Trophoblast cell (in vitro differentiated cells and primary cell): ENCODE measurements at regions not wholly inside any gene's neighbourhood (a gene's known extent, or its start where the extent isn't known, plus 50 kb on each side); places are given as distances from the start of the nearest gene placed in this dataset.
A peak's percentile ranks its signal among the peaks of the same experiment; 100 is the strongest.

Experiments
- DNase-seq, 2 donors: peaks; one replicate each; pipeline ENCODE4 v3.0.0-alpha.2; 2016
- H2AFZ ChIP-seq: 2 replicates; pipeline ENCODE4 v1.6.1; 2013; ENCODE audit warnings: low read length, moderate library complexity, mild to moderate bottlenecking; ENCODE audit not compliant: insufficient read depth, poor library complexity
- H2AK5ac ChIP-seq: 2 replicates; pipeline ENCODE4 v1.6.1; 2013; ENCODE audit warnings: mild to moderate bottlenecking, low read length
- H2BK120ac ChIP-seq: 2 replicates; pipeline ENCODE4 v1.6.1; 2013; ENCODE audit warnings: low read length, mild to moderate bottlenecking, moderate library complexity; ENCODE audit not compliant: insufficient read depth, poor library complexity
- H2BK12ac ChIP-seq: 2 replicates; pipeline ENCODE4 v1.6.1; 2013; ENCODE audit warnings: mild to moderate bottlenecking, low read length, moderate library complexity
- H2BK5ac ChIP-seq: 2 replicates; pipeline ENCODE4 v1.6.1; 2013; ENCODE audit warnings: low read length, low read depth, moderate library complexity, mild to moderate bottlenecking; ENCODE audit not compliant: poor library complexity
- H3K14ac ChIP-seq: 2 replicates; pipeline ENCODE4 v1.6.1; 2013; ENCODE audit warnings: mild to moderate bottlenecking, low read length
- H3K18ac ChIP-seq: 2 replicates; pipeline ENCODE4 v1.6.1; 2013; ENCODE audit warnings: mild to moderate bottlenecking, low read length
- H3K23ac ChIP-seq: 2 replicates; pipeline ENCODE4 v1.6.1; 2013; ENCODE audit warnings: low read length
- H3K27ac ChIP-seq: 2 replicates; pipeline ENCODE4 v1.5.1; 2013; ENCODE audit warnings: low read depth, mild to moderate bottlenecking, inconsistent platforms, low read length, moderate library complexity
- H3K27me3 ChIP-seq: 2 replicates; pipeline ENCODE4 v1.6.1; 2013; ENCODE audit warnings: inconsistent platforms, mild to moderate bottlenecking, low read length, moderate library complexity; ENCODE audit not compliant: insufficient read depth
- H3K36me3 ChIP-seq, 2 experiments: 1 replicate in 1 of 2; 2 replicates in 1 of 2; pipeline ENCODE4 v1.6.1; 2013; ENCODE audit warnings: low read length in 2 of 2, mild to moderate bottlenecking in 2 of 2, moderate library complexity in 1 of 2; ENCODE audit not compliant: insufficient read depth in 2 of 2, control insufficient read depth in 1 of 2
- H3K4ac ChIP-seq: 2 replicates; pipeline ENCODE4 v1.6.1; 2013; ENCODE audit warnings: low read depth, mild to moderate bottlenecking, low read length, moderate library complexity
- H3K4me1 ChIP-seq, 2 experiments: 1 replicate in 1 of 2; 2 replicates in 1 of 2; pipeline ENCODE4 v1.6.1; 2013; ENCODE audit warnings: low read length in 2 of 2, mild to moderate bottlenecking in 2 of 2, moderate library complexity in 1 of 2; ENCODE audit not compliant: insufficient read depth in 2 of 2, control insufficient read depth in 1 of 2
- H3K4me2 ChIP-seq: 2 replicates; pipeline ENCODE4 v1.6.1; 2013; ENCODE audit warnings: inconsistent platforms, mild to moderate bottlenecking, low read length, moderate library complexity
- H3K4me3 ChIP-seq: 2 replicates; pipeline ENCODE4 v1.5.1; 2013; ENCODE audit warnings: mild to moderate bottlenecking, low read depth, low read length, inconsistent platforms
- H3K79me1 ChIP-seq: one replicate; pipeline ENCODE4 v1.6.1; 2013; ENCODE audit warnings: low read length
- H3K79me2 ChIP-seq: 2 replicates; pipeline ENCODE4 v1.6.1; 2013; ENCODE audit warnings: low read length, mild to moderate bottlenecking; ENCODE audit not compliant: control insufficient read depth, insufficient read depth, poor library complexity
- H3K9ac ChIP-seq: 2 replicates; pipeline ENCODE4 v1.6.1; 2013; ENCODE audit warnings: mild to moderate bottlenecking, low read length
- H3K9me3 ChIP-seq: 2 replicates; pipeline ENCODE4 v1.6.1; 2013; ENCODE audit warnings: low read depth, mild to moderate bottlenecking, control low read depth, inconsistent platforms, low read length; ENCODE audit not compliant: insufficient read depth
- H4K12ac ChIP-seq: 2 replicates; pipeline ENCODE4 v1.6.1; 2013; ENCODE audit warnings: low read depth, mild to moderate bottlenecking, low read length, moderate library complexity
- H4K8ac ChIP-seq: 2 replicates; pipeline ENCODE4 v1.6.1; 2013; ENCODE audit warnings: low read depth, mild to moderate bottlenecking, low read length, moderate library complexity
- H4K91ac ChIP-seq: one replicate; pipeline ENCODE4 v1.6.1; 2013; ENCODE audit warnings: low read depth, mild to moderate bottlenecking, low read length, moderate library complexity
- WGBS: extraction: QIAGEN DNeasy Blood & Tissue Kit; methylation state at CpG from one replicate; pipeline ENCODE4 v1.1.7; 2013; ENCODE audit warnings: missing lambda C conversion rate; ENCODE audit not compliant: insufficient read length, insufficient coverage; ENCODE audit errors: extremely low coverage; 5-methylcytosine and 5-hydroxymethylcytosine counted together

DNA sequence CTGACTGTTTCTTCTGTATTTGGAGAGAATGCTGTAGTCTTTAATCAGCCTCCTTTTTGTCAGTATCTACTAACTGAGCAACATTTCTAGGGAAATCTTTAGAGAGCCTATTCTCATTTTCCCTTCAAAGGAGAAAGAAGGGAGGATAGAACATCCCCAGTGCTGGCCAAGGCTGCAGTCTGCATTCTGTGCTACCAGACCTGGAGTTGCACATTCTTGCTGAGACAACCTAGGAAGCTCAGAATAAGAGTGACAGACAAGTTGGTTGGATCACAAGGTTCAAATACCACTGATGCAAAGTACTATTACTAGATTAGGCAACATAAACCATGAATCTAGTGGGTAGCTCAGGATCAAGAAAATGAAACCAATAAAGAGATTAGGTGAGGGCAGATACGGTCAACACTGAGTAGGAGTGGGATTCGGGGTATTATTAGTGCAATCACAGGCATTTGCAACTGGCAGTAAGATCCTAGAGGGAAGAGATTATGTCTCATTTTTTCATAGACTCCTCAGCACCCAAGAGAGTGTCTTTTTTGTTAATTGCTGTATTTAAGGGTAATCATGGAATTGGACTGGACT is 213.5 kb upstream of the FAM83B start:
- Histone ChIP-seq H4K8ac (no peak overlapping the region), H3K36me3 (no peaks in the 10 kb centered on the region), H3K4ac (no peak overlapping the region), H3K27me3 (no peaks in the 10 kb centered on the region), H2BK12ac (no peak overlapping the region), H3K79me2 (no peaks in the 10 kb centered on the region), H3K4me1 (no peaks in the 10 kb centered on the region), H3K27ac (no peak overlapping the region), H4K91ac (no peak overlapping the region), H3K4me2 (no peak overlapping the region), H4K12ac (no peak overlapping the region), H3K4me3 (no peak overlapping the region), H3K23ac (no peak overlapping the region), H2AFZ (no peak overlapping the region), H2AK5ac (no peak overlapping the region), H3K79me1 (no peaks in the 10 kb centered on the region), H3K14ac (no peak overlapping the region), H3K9me3 (no peaks in the 10 kb centered on the region), H2BK5ac (no peak overlapping the region), H3K9ac (no peak overlapping the region), H2BK120ac (no peak overlapping the region), H3K18ac (no peak overlapping the region)
- no peak for DNase-seq
- WGBS, result no CpG with 5 or more reads among the region's 2 CpGs

DNA sequence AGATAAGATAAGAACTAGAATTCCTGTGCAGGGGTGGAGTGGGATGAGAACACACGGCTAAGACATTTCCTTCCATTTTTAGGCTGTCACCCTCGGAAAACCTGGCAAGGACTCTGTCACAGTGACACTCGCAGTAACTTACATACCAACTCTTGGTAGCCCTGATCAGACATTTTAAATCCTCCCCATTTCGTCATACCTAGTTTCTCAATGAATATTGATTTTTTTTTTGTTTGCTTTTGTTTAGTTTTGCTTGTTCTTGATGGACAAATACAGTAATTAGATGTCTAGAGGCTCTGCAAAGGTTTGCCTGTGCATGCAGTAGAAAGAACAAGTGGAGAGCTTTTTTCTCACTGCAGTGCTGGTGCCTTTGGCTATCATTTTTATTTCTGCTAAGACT is 213.0 kb upstream of the FAM83B start:
- H3K4me3 ChIP-seq, result no peak overlapping the region

DNA sequence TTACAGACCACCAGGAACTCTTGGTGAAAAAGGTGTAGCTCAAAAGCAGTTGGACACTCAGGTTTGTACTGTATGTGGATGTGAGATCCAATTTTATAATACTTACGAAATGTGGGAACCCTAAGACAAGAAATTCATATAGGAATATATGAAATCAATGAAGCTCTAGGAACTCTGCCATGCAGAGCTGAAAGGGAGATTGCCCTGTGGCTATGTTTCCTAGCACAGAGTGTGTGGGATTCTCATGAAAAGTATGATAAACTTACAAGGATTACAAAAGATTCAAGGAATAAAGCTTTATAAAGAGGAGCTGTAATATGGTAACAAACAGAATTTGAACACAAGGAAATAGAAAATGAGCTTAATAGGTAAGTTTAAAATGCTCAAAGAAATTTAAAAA is 205.7 kb upstream of the FAM83B start:
- no peaks in the 10 kb centered on the region for H3K9me3 ChIP-seq
- no peak overlapping the region for H2AFZ ChIP-seq
- H3K4me1 ChIP-seq, result no peaks in the 10 kb centered on the region
- H3K27ac ChIP-seq, result no peak overlapping the region
- no peak overlapping the region for H4K12ac ChIP-seq
- no peak overlapping the region for H4K91ac ChIP-seq
- no peak overlapping the region for H4K8ac ChIP-seq
- WGBS, result no CpG with 5 or more reads among the region's 1 CpG
- H3K23ac ChIP-seq, result no peak overlapping the region
- no peak overlapping the region for H2AK5ac ChIP-seq
- H3K79me2 ChIP-seq, result no peaks in the 10 kb centered on the region
- no peak overlapping the region for H3K14ac ChIP-seq
- H3K27me3 ChIP-seq, result no peaks in the 10 kb centered on the region
- no peaks in the 10 kb centered on the region for H3K79me1 ChIP-seq
- H3K4ac ChIP-seq, result no peak overlapping the region
- H3K18ac ChIP-seq, result no peak overlapping the region
- no peak overlapping the region for H2BK120ac ChIP-seq
- H2BK5ac ChIP-seq, result no peak overlapping the region
- H3K4me2 ChIP-seq, result no peak overlapping the region
- DNase-seq, result peak in 1 of 2 donors; percentile 8
- H3K36me3 ChIP-seq, result no peaks in the 10 kb centered on the region
- no peak overlapping the region for H3K9ac ChIP-seq
- no peak overlapping the region for H2BK12ac ChIP-seq
- no peak overlapping the region for H3K4me3 ChIP-seq

More for the DNA sequence above, 213.0 kb upstream of the FAM83B start:
- Histone ChIP-seq H3K14ac (no peak overlapping the region), H3K27ac (no peak overlapping the region), H2BK12ac (no peak overlapping the region), H3K79me2 (no peaks in the 10 kb centered on the region), H2BK5ac (no peak overlapping the region), H4K91ac (no peak overlapping the region), H3K23ac (no peak overlapping the region), H2AFZ (no peak overlapping the region), H3K4me1 (no peaks in the 10 kb centered on the region), H3K9ac (no peak overlapping the region), H3K4ac (no peak overlapping the region), H4K8ac (no peak overlapping the region), H3K9me3 (no peaks in the 10 kb centered on the region), H3K27me3 (no peaks in the 10 kb centered on the region), H2BK120ac (no peak overlapping the region), H4K12ac (no peak overlapping the region), H3K18ac (no peak overlapping the region), H2AK5ac (no peak overlapping the region), H3K4me2 (no peak overlapping the region), H3K36me3 (no peaks in the 10 kb centered on the region), H3K79me1 (no peaks in the 10 kb centered on the region)
- no peak for DNase-seq
- WGBS, result no CpG with 5 or more reads among the region's 4 CpGs

DNA sequence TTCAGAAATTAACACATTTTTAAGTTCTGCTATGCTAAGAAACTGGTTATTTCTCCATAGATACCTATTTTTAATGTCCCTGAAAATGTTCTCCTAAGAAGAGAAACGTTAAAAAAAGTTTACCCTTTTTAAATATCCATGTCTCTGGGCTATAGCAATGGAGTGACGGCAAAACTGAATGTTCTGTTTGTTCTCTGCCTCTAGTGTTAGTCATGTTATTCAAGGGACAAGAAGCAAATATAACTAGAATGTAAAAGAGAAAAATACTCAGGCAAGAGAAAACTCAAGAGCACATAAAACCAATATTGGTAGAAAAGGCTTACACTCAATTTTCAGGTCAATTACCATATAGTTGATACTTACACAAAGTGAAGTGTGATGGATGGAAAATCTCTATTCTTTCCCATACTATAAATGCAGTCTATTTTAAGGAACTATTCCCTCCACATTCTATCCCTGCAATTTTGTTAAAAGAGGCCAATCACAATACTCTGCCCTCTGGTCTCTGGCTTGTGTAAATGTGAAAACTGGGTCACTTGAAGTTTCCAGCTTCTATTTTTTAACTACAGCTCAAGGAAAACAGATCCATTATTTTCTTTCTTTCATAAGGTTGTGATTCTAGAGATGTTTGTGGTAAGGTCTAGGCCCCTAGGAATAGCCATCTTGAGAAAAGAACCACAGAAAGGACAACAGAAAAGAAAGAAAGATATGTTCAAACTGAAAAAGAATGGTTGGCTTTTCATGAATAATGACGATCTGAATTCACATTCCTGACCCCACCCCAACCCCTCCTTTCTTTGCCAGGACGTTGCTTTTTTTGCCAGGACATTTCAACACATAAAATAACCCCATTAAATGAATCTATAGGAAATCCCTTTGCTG is 200.3 kb upstream of the FAM83B start:
- no peak overlapping the region for H3K18ac ChIP-seq
- no peaks in the 10 kb centered on the region for H3K79me1 ChIP-seq

More for the DNA sequence above, 200.3 kb upstream of the FAM83B start:
- H3K9ac ChIP-seq, result no peak overlapping the region
- H3K9me3 ChIP-seq, result no peaks in the 10 kb centered on the region
- no peak overlapping the region for H2AK5ac ChIP-seq
- H2BK12ac ChIP-seq, result no peak overlapping the region
- no peak overlapping the region for H3K4me3 ChIP-seq
- H3K27ac ChIP-seq, result no peak overlapping the region
- no peak overlapping the region for H3K23ac ChIP-seq
- H3K79me2 ChIP-seq, result no peaks in the 10 kb centered on the region
- no peak overlapping the region for H3K14ac ChIP-seq
- no peak overlapping the region for H4K91ac ChIP-seq
- H3K4ac ChIP-seq, result no peak overlapping the region
- no peaks in the 10 kb centered on the region for H3K4me1 ChIP-seq
- H3K27me3 ChIP-seq, result no peaks in the 10 kb centered on the region
- no peak overlapping the region for H4K12ac ChIP-seq
- no peak overlapping the region for H3K4me2 ChIP-seq
- H3K36me3 ChIP-seq, result no peaks in the 10 kb centered on the region
- DNase-seq, result no peak
- no peak overlapping the region for H2AFZ ChIP-seq
- no peak overlapping the region for H2BK120ac ChIP-seq
- H2BK5ac ChIP-seq, result no peak overlapping the region
- WGBS, result no CpG with 5 or more reads among the region's 4 CpGs
- H4K8ac ChIP-seq, result no peak overlapping the region
